CD14-positive monocyte (primary cell): ENCODE measurements at regions not wholly inside any gene's neighbourhood (a gene's known extent, or its start where the extent isn't known, plus 50 kb on each side); places are given as distances from the start of the nearest gene placed in this dataset.

Experiments
- DNase-seq, 3 donors: peaks; one replicate each; pipeline ENCODE4 v3.0.0-alpha.2; 2011 to 2022
- H2AFZ ChIP-seq: 2 replicates; pipeline ENCODE4 v1.6.0; 2012; ENCODE audit warnings: mild to moderate bottlenecking, low read depth, low read length, inconsistent platforms; ENCODE audit not compliant: insufficient read depth, poor library complexity, severe bottlenecking
- H3K27ac ChIP-seq, 2 donors: 1 replicate in 1 of 2; 2 replicates in 1 of 2; pipeline ENCODE4 v1.5.1; 2012 to 2013; ENCODE audit warnings: low read length in 2 of 2, control low read depth in 1 of 2, inconsistent platforms in 1 of 2, low read depth in 1 of 2, mild to moderate bottlenecking in 1 of 2
- H3K27me3 ChIP-seq, 2 donors: one replicate each; pipeline versions ENCODE4 v1.6.0 to v1.6.1; 2011 to 2013; ENCODE audit warnings: low read length in 2 of 2; ENCODE audit not compliant: control insufficient read depth in 2 of 2, insufficient read depth in 2 of 2
- H3K36me3 ChIP-seq, 2 donors: replicated peaks in 1 of 2; 1 replicate in 1 of 2; 2 replicates in 1 of 2; pipeline versions ENCODE4 v1.5.1 to v1.6.1; 2012 to 2013; ENCODE audit warnings: low read length in 2 of 2, control low read depth in 1 of 2, inconsistent platforms in 1 of 2, mild to moderate bottlenecking in 1 of 2; ENCODE audit not compliant: insufficient read depth in 2 of 2, control insufficient read depth in 1 of 2
- H3K4me1 ChIP-seq, 2 donors: 1 replicate in 1 of 2; 2 replicates in 1 of 2; pipeline versions ENCODE4 v1.5.1 to v1.6.1; 2012 to 2013; ENCODE audit warnings: low read length in 2 of 2, control low read depth in 1 of 2, inconsistent platforms in 1 of 2, mild to moderate bottlenecking in 1 of 2, moderate library complexity in 1 of 2; ENCODE audit not compliant: insufficient read depth in 2 of 2, control insufficient read depth in 1 of 2
- H3K4me2 ChIP-seq: replicated peaks from 2 replicates; pipeline ENCODE3; 2012; ENCODE audit warnings: low read length, moderate library complexity, mild to moderate bottlenecking; ENCODE audit not compliant: poor library complexity, severe bottlenecking; ENCODE audit errors: extremely low read depth
- H3K4me3 ChIP-seq, 3 experiments: fragments of 200-600 bp in 1 of 3; sonication (generic) in 1 of 3; replicated peaks in 1 of 3; 1 replicate in 2 of 3; 2 replicates in 1 of 3; pipeline ENCODE4 v1.5.1; 2011 to 2013; ENCODE audit warnings: low read length in 3 of 3, mild to moderate bottlenecking in 3 of 3, control low read depth in 2 of 3, low read depth in 2 of 3, inconsistent platforms in 1 of 3, moderate library complexity in 1 of 3
- H3K79me2 ChIP-seq: 2 replicates; pipeline ENCODE4 v1.6.0; 2012; ENCODE audit warnings: mild to moderate bottlenecking, control low read depth, inconsistent platforms, low read length, moderate library complexity; ENCODE audit not compliant: insufficient read depth
- H3K9ac ChIP-seq: 2 replicates; pipeline ENCODE4 v1.6.0; 2017; ENCODE audit warnings: low read length, mild to moderate bottlenecking; ENCODE audit not compliant: insufficient read depth, poor library complexity, severe bottlenecking
- H3K9me3 ChIP-seq, 2 donors: replicated peaks in 1 of 2; 1 replicate in 1 of 2; 2 replicates in 1 of 2; pipeline versions ENCODE4 v1.5.1 to v1.6.1; 2012 to 2013; ENCODE audit warnings: low read length in 2 of 2, control low read depth in 1 of 2; ENCODE audit not compliant: control insufficient read depth in 1 of 2, insufficient read depth in 1 of 2
- H4K20me1 ChIP-seq: 2 replicates; pipeline ENCODE4 v1.6.0; 2012; ENCODE audit warnings: mild to moderate bottlenecking, low read length, control low read depth, moderate library complexity; ENCODE audit not compliant: insufficient read depth
- H3K27ac Mint-ChIP-seq, 7 donors: one replicate each; pipeline ENCODE4 v1.8.0; 2020; ENCODE audit warnings: mild to moderate bottlenecking in 7 of 7, mixed read lengths in 7 of 7, moderate library complexity in 6 of 7, inconsistent platforms in 2 of 7
- H3K27me3 Mint-ChIP-seq, 3 donors: one replicate each; pipeline ENCODE4 v1.8.0; 2021 to 2022; ENCODE audit warnings: low read depth in 3 of 3, mild to moderate bottlenecking in 3 of 3, mixed read lengths in 3 of 3, moderate library complexity in 3 of 3, inconsistent platforms in 1 of 3
- H3K36me3 Mint-ChIP-seq, 2 donors: one replicate each; pipeline ENCODE4 v1.8.0; 2020; ENCODE audit warnings: mixed read lengths in 2 of 2, inconsistent platforms in 1 of 2, mild to moderate bottlenecking in 1 of 2
- H3K4me1 Mint-ChIP-seq: one replicate; pipeline ENCODE4 v1.8.0; 2020; ENCODE audit warnings: mild to moderate bottlenecking, mixed read lengths
- H3K4me3 Mint-ChIP-seq, 2 donors: one replicate each; pipeline ENCODE4 v1.8.0; 2020; ENCODE audit warnings: mild to moderate bottlenecking in 2 of 2, mixed read lengths in 2 of 2, moderate library complexity in 1 of 2
- H3K9me3 Mint-ChIP-seq, 7 donors: one replicate each; pipeline ENCODE4 v1.8.0; 2020 to 2022; ENCODE audit warnings: mixed read lengths in 7 of 7, mild to moderate bottlenecking in 6 of 7, moderate library complexity in 6 of 7, inconsistent platforms in 2 of 7
- CTCF ChIP-seq: fragments of 200-600 bp; IDR thresholded peaks from one replicate; pipeline ENCODE4 v1.8.0; 2022; ENCODE audit warnings: antibody characterized with exemption, mild to moderate bottlenecking
- WGBS: methylation state at CpG from one replicate; pipeline ENCODE4 v1.1.5; 2013; ENCODE audit warnings: missing lambda C conversion rate; ENCODE audit not compliant: insufficient coverage; 5-methylcytosine and 5-hydroxymethylcytosine counted together
- intact Hi-C, 2 donors: fragments of 100-400 bp; cut with micrococcal nuclease; formaldehyde crosslinking; loops; one replicate each; pipeline versions ENCODE4 v1.15.0 to v1.15.1; 2023

GRCh38 chr2:128787616-128788015 is 468.9 kb upstream of the HS6ST1 start:
- Mint-ChIP-seq H3K4me3 (peak overlapping the region in 1 of 2 donors; percentile 44), H3K27me3 (no peaks in the 10 kb centered on the region), H3K27ac (no peak overlapping the region), H3K4me1 (no peaks in the 10 kb centered on the region), H3K9me3 (peaks cover 3 to 8% (median 5%) of the 10 kb centered on the region in 7 donors), H3K36me3 (no peaks in the 10 kb centered on the region)
- Histone ChIP-seq H4K20me1 (no peaks in the 10 kb centered on the region), H3K9ac (no peak overlapping the region), H3K9me3 (peaks cover 0 to 6% of the 10 kb centered on the region in 2 donors), H3K4me3 (no peak overlapping the region), H3K27me3 (no peaks in the 10 kb centered on the region), H3K4me2 (no peak overlapping the region), H3K79me2 (no peaks in the 10 kb centered on the region), H3K27ac (no peak overlapping the region), H2AFZ (no peak overlapping the region), H3K4me1 (no peaks in the 10 kb centered on the region), H3K36me3 (no peaks in the 10 kb centered on the region)
- TF ChIP-seq CTCF: no peak
- intact Hi-C loops: no loop called here
- no peak for DNase-seq
- 96% methylated on average over 12 of the region's 14 CpGs for WGBS

- peaks cover 0 to 6% of the 10 kb centered on the region in 2 donors for H3K9me3 ChIP-seq
- intact Hi-C loops: no loop called here
- Mint-ChIP-seq H3K4me3 (no peak overlapping the region), H3K36me3 (no peaks in the 10 kb centered on the region), H3K27me3 (no peaks in the 10 kb centered on the region), H3K9me3 (peaks cover 3 to 8% (median 5%) of the 10 kb centered on the region in 7 donors), H3K4me1 (no peaks in the 10 kb centered on the region), H3K27ac (peak overlapping the region in 1 of 7 donors; percentile 1)
- DNase-seq: no peak
- H2AFZ ChIP-seq: no peak overlapping the region
- H3K27ac ChIP-seq: no peak overlapping the region
- no peaks in the 10 kb centered on the region for H3K79me2 ChIP-seq
- no peak for TF ChIP-seq CTCF
- H4K20me1 ChIP-seq: no peaks in the 10 kb centered on the region
- WGBS: 90% methylated on average over 7 of the region's 9 CpGs
- no peak overlapping the region for H3K4me2 ChIP-seq
- H3K4me1 ChIP-seq: no peaks in the 10 kb centered on the region
- no peak overlapping the region for H3K4me3 ChIP-seq
- no peaks in the 10 kb centered on the region for H3K36me3 ChIP-seq
- no peaks in the 10 kb centered on the region for H3K27me3 ChIP-seq
- no peak overlapping the region for H3K9ac ChIP-seq
Measured at GRCh38 chr2:128788636-128789220, 470.1 kb upstream of the HS6ST1 start.
